DOHH2 (cell line): ENCODE measurements at regions not wholly inside any gene's neighbourhood (a gene's known extent, or its start where the extent isn't known, plus 50 kb on each side); places are given as distances from the start of the nearest gene placed in this dataset.

Experiments
- H3F3A ChIP-seq: fragments of 200-600 bp; sonication (generic), shearing (Covaris generic); 2 replicates; pipeline ENCODE4 v1.6.0; 2016; ENCODE audit warnings: antibody characterized with exemption, mild to moderate bottlenecking; ENCODE audit not compliant: control insufficient read depth, insufficient read depth
- H3K27ac ChIP-seq: fragments of 200-600 bp; sonication (generic); 2 replicates; pipeline ENCODE4 v1.5.1; 2014; ENCODE audit warnings: low read depth, mild to moderate bottlenecking, low read length, moderate library complexity
- H3K27me3 ChIP-seq: fragments of 200-600 bp; sonication (generic); 2 replicates; pipeline ENCODE4 v1.6.1; 2014; ENCODE audit warnings: mild to moderate bottlenecking, low read length, mixed read lengths; ENCODE audit not compliant: control insufficient read depth
- H3K36me3 ChIP-seq: fragments of 200-600 bp; sonication (generic); 2 replicates; pipeline ENCODE4 v1.6.1; 2014; ENCODE audit warnings: mild to moderate bottlenecking, low read length, moderate library complexity, mixed read lengths; ENCODE audit not compliant: control insufficient read depth
- H3K4me1 ChIP-seq: fragments of 200-600 bp; sonication (generic); 2 replicates; pipeline ENCODE4 v1.6.1; 2014; ENCODE audit warnings: mild to moderate bottlenecking, low read length, mixed read lengths; ENCODE audit not compliant: control insufficient read depth
- H3K4me2 ChIP-seq: fragments of 200-600 bp; sonication (generic); 2 replicates; pipeline ENCODE4 v1.6.0; 2014; ENCODE audit warnings: mild to moderate bottlenecking, low read length, moderate library complexity
- H3K4me3 ChIP-seq: fragments of 200-600 bp; sonication (generic); 2 replicates; pipeline ENCODE4 v1.5.1; 2014; ENCODE audit warnings: mild to moderate bottlenecking, low read length, mixed read lengths
- H3K79me2 ChIP-seq: fragments of 200-600 bp; sonication (generic); 2 replicates; pipeline ENCODE4 v1.6.1; 2014; ENCODE audit warnings: mild to moderate bottlenecking, low read length, mixed read lengths; ENCODE audit not compliant: control insufficient read depth
- H3K9me2 ChIP-seq: fragments of 200-600 bp; sonication (generic); replicated peaks from 2 replicates; pipeline ENCODE4 v1.6.1; 2014; ENCODE audit warnings: mild to moderate bottlenecking, low read length, mixed read lengths; ENCODE audit not compliant: control insufficient read depth
- H3K9me3 ChIP-seq: fragments of 200-600 bp; sonication (generic); 2 replicates; pipeline ENCODE4 v1.6.1; 2014; ENCODE audit warnings: antibody characterized with exemption, low read length, mixed read lengths; ENCODE audit not compliant: control insufficient read depth, insufficient read depth
- H4K20me1 ChIP-seq: fragments of 200-600 bp; sonication (generic); 2 replicates; pipeline ENCODE4 v1.6.0; 2014; ENCODE audit warnings: low read depth, mild to moderate bottlenecking, antibody characterized with exemption, low read length, moderate library complexity; ENCODE audit not compliant: control insufficient read depth, insufficient read depth
- EZH2phosphoT487 ChIP-seq: fragments of 200-600 bp; sonication (generic); IDR thresholded peaks from 2 replicates; pipeline ENCODE4 v1.6.1; 2017; ENCODE audit warnings: borderline replicate concordance, mild to moderate bottlenecking, antibody characterized with exemption, low read length, moderate library complexity, mixed read lengths
- TF ChIP-seq, protein P1 (sequence below): fragments of 200-600 bp; sonication (generic); IDR thresholded peaks from one replicate; pipeline ENCODE4 v1.5.1; 2014; ENCODE audit warnings: antibody characterized with exemption, mild to moderate bottlenecking, low read depth, low read length; ENCODE audit not compliant: poor library complexity, severe bottlenecking

DNA sequence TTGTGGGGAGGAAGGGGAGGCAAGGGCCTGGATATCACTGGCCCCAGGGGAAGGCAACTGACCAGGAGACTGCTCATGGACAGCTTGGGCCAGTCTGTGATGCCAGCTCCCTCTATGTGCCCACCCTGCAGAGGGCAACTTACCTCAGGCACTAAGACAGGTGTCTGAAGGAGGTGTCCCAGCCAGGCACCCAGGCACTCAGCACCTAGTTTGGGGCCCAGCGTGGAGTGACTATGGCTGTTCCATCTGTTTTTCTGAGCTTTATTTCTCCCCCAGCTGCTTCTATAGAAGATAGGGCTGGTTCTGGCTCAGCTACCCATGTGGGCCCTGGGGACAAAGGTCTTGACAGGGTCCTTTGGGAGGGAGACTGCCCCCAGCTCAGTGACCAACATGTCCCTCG is 150.6 kb upstream of the PCBD1 start:
- no peaks in the 10 kb centered on the region for H3K27me3 ChIP-seq
- H3K4me2 ChIP-seq, result no peak overlapping the region
- H3K4me1 ChIP-seq, result no peaks in the 10 kb centered on the region
- no peak overlapping the region for H3K27ac ChIP-seq
- no peaks in the 10 kb centered on the region for H3K79me2 ChIP-seq
- no peaks in the 10 kb centered on the region for H3F3A ChIP-seq
- no peaks in the 10 kb centered on the region for H3K9me3 ChIP-seq
- no peaks in the 10 kb centered on the region for H3K36me3 ChIP-seq
- TF ChIP-seq, protein P1, sequence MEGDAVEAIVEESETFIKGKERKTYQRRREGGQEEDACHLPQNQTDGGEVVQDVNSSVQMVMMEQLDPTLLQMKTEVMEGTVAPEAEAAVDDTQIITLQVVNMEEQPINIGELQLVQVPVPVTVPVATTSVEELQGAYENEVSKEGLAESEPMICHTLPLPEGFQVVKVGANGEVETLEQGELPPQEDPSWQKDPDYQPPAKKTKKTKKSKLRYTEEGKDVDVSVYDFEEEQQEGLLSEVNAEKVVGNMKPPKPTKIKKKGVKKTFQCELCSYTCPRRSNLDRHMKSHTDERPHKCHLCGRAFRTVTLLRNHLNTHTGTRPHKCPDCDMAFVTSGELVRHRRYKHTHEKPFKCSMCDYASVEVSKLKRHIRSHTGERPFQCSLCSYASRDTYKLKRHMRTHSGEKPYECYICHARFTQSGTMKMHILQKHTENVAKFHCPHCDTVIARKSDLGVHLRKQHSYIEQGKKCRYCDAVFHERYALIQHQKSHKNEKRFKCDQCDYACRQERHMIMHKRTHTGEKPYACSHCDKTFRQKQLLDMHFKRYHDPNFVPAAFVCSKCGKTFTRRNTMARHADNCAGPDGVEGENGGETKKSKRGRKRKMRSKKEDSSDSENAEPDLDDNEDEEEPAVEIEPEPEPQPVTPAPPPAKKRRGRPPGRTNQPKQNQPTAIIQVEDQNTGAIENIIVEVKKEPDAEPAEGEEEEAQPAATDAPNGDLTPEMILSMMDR, result no peak
- no peak for TF ChIP-seq EZH2phosphoT487
- no peak overlapping the region for H3K4me3 ChIP-seq
- H3K9me2 ChIP-seq, result no peaks in the 10 kb centered on the region
- no peaks in the 10 kb centered on the region for H4K20me1 ChIP-seq

DNA sequence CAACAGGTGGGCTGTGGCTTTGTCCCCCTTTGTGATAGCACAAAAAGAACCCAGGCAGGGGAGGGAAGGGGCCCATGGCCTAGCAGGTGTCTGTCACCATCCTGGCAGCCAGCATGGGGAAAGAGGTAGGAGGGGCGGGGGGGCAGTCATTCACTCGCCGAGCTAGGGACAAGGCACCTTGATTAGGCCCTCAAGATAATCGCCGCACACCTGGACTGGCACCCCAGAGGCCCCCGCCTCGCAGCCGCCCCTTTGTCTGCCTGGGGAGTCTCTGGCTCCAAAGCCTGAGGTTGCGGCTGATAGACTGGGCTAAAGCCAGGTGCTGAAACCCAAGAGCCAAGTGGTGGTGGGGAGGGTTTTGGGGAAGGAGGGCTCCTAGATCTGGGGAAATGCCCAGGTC is 151.2 kb upstream of the PCBD1 start:
- no peaks in the 10 kb centered on the region for H3K79me2 ChIP-seq
- H3K4me2 ChIP-seq, result no peak overlapping the region
- H3K27me3 ChIP-seq, result no peaks in the 10 kb centered on the region
- H3K4me1 ChIP-seq, result no peaks in the 10 kb centered on the region
- TF ChIP-seq, protein P1, result no peak
- no peak for TF ChIP-seq EZH2phosphoT487
- H3K9me2 ChIP-seq, result no peaks in the 10 kb centered on the region
- no peaks in the 10 kb centered on the region for H3F3A ChIP-seq
- H3K4me3 ChIP-seq, result no peak overlapping the region
- no peak overlapping the region for H3K27ac ChIP-seq
- H3K36me3 ChIP-seq, result no peaks in the 10 kb centered on the region
- H3K9me3 ChIP-seq, result no peaks in the 10 kb centered on the region
- no peaks in the 10 kb centered on the region for H4K20me1 ChIP-seq

DNA sequence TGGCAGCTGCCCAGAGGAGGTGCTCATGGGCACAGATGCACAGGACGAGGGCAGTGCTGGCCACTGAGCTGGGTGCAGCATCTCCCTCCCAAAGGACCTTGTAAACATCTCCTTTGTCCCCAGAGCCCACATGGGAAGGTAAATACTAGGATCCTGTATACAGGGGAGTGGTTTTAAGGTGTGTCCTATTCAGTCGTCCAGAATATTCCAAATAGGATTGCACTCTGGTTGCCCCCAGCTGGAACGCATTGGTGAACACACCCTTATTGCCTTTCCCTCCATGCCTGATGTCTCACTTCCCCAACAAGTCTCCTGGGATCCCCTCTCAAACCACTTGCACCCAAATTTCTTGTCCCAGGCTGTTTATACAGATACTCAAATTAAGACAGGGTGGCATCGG is 152.0 kb upstream of the PCBD1 start:
- Histone ChIP-seq H3K27ac (no peak overlapping the region), H3K9me3 (no peaks in the 10 kb centered on the region), H3K4me3 (no peak overlapping the region), H3K36me3 (no peaks in the 10 kb centered on the region), H4K20me1 (no peaks in the 10 kb centered on the region), H3K4me1 (no peaks in the 10 kb centered on the region), H3K79me2 (no peaks in the 10 kb centered on the region), H3F3A (no peaks in the 10 kb centered on the region), H3K4me2 (no peak overlapping the region), H3K9me2 (no peaks in the 10 kb centered on the region), H3K27me3 (no peaks in the 10 kb centered on the region)
- TF ChIP-seq, protein P1, result no peak
- no peak for TF ChIP-seq EZH2phosphoT487
